ENCODE measurements at regions not wholly inside any gene's neighbourhood (a gene's known extent, or its start where the extent isn't known, plus 50 kb on each side); places are given as distances from the start of the nearest gene placed in this dataset.

GRCh38 chr2:60400462-60401246 lies 152.8 kb downstream of the BCL11A start:
- DNase-seq (ENCODE audit: low spot score) (no peak), FAIRE-seq (no peak)

GRCh38 chr2:60394463-60394862 lies 159.0 kb downstream of the BCL11A start:
- FAIRE-seq (no peak), DNase-seq (ENCODE audit: low spot score) (no peak)

- FAIRE-seq (no peak), DNase-seq (ENCODE audit: low spot score) (no peak)
Observed at GRCh38 chr2:60391649-60392375, 161.6 kb downstream of the BCL11A start.

- DNase-seq (ENCODE audit: low spot score) (no peak), FAIRE-seq (no peak)
Observed at GRCh38 chr2:60391230-60391629, 162.2 kb downstream of the BCL11A start.

- DNase-seq (ENCODE audit: low spot score) (no peak), FAIRE-seq (no peak)
Observed at GRCh38 chr2:60386436-60386835, 167.0 kb downstream of the BCL11A start.

- no peak for FAIRE-seq
- no peak for DNase-seq (ENCODE audit: low spot score)
Observed at GRCh38 chr2:60385648-60386047, 167.8 kb downstream of the BCL11A start.

GRCh38 chr2:60383401-60384143 lies 169.9 kb downstream of the BCL11A start:
- FAIRE-seq = no peak
- DNase-seq (ENCODE audit: low spot score) = no peak

GRCh38 chr2:60380411-60380810 lies 173.0 kb downstream of the BCL11A start:
- DNase-seq (ENCODE audit: low spot score) (no peak), FAIRE-seq (no peak)

- DNase-seq (ENCODE audit: low spot score) = no peak
- FAIRE-seq = no peak
Observed at GRCh38 chr2:60379684-60380083, 173.8 kb downstream of the BCL11A start.

- DNase-seq (ENCODE audit: low spot score) = no peak
- FAIRE-seq = no peak
Observed at GRCh38 chr2:60379216-60379615, 174.2 kb downstream of the BCL11A start.

- no peak for FAIRE-seq
- no peak for DNase-seq (ENCODE audit: low spot score)
Observed at GRCh38 chr2:60377825-60378224, 175.6 kb downstream of the BCL11A start.

GRCh38 chr2:60376252-60376651 lies 177.2 kb downstream of the BCL11A start:
- FAIRE-seq = no peak

GRCh38 chr2:60371681-60372080 lies 181.8 kb downstream of the BCL11A start:
- DNase-seq (ENCODE audit: low spot score) = no peak
- no peak for FAIRE-seq

More at GRCh38 chr2:60376252-60376651, 177.2 kb downstream of the BCL11A start:
- no peak for DNase-seq (ENCODE audit: low spot score)

- DNase-seq (ENCODE audit: low spot score) (no peak), FAIRE-seq (no peak)
Observed at GRCh38 chr2:60371219-60371618, 182.2 kb downstream of the BCL11A start.

GRCh38 chr2:60370814-60371213 lies 182.6 kb downstream of the BCL11A start:
- DNase-seq (ENCODE audit: low spot score) (no peak), FAIRE-seq (no peak)

GRCh38 chr2:60368456-60368855 lies 185.0 kb downstream of the BCL11A start:
- FAIRE-seq (no peak), DNase-seq (ENCODE audit: low spot score) (no peak)

- DNase-seq (ENCODE audit: low spot score) (no peak), FAIRE-seq (no peak)
Observed at GRCh38 chr2:60366135-60366712, 187.2 kb downstream of the BCL11A start.

GRCh38 chr2:60365556-60365955 lies 187.9 kb downstream of the BCL11A start:
- no peak for FAIRE-seq
- no peak for DNase-seq (ENCODE audit: low spot score)

- DNase-seq (ENCODE audit: low spot score) (no peak), FAIRE-seq (no peak)
Observed at GRCh38 chr2:60364491-60364890, 189.0 kb downstream of the BCL11A start.

- FAIRE-seq (no peak), DNase-seq (ENCODE audit: low spot score) (no peak)
Observed at GRCh38 chr2:60361498-60361897, 192.0 kb downstream of the BCL11A start.

- DNase-seq (ENCODE audit: low spot score) (no peak), FAIRE-seq (no peak)
Observed at GRCh38 chr2:60359569-60359968, 193.9 kb downstream of the BCL11A start.

- FAIRE-seq = no peak
- DNase-seq (ENCODE audit: low spot score) = no peak
Observed at GRCh38 chr2:60358476-60358875, 195.0 kb downstream of the BCL11A start.
